Fibroblast of lung (primary cell): ENCODE measurements at regions not wholly inside any gene's neighbourhood (a gene's known extent, or its start where the extent isn't known, plus 50 kb on each side); places are given as distances from the start of the nearest gene placed in this dataset.
"Not testable (repeated sequence)": the region's sequence is repeated elsewhere in the genome, so short reads cannot be mapped to it uniquely, and the experiment has no call there.

Source experiments
- DNase-seq, 2 donors: peaks; one replicate each; pipeline versions ENCODE4 v3.0.0 to v3.0.0-alpha.2; 2010; ENCODE audit warnings: low read depth in 2 of 2
- H2AFZ ChIP-seq: 2 replicates; pipeline ENCODE4 v1.5.1; 2012; ENCODE audit warnings: low read length, control low read depth, inconsistent platforms
- H3K27ac ChIP-seq: 2 replicates; pipeline ENCODE4 v1.5.1; 2011; ENCODE audit warnings: low read length, control low read depth; ENCODE audit not compliant: insufficient read depth
- H3K27me3 ChIP-seq: 2 replicates; pipeline ENCODE4 v1.5.1; 2011; ENCODE audit warnings: mild to moderate bottlenecking, low read length; ENCODE audit not compliant: control insufficient read depth, insufficient read depth
- H3K36me3 ChIP-seq: 2 replicates; pipeline ENCODE4 v1.5.1; 2011; ENCODE audit warnings: low read length; ENCODE audit not compliant: control insufficient read depth, insufficient read depth
- H3K4me1 ChIP-seq: 2 replicates; pipeline ENCODE4 v1.5.1; 2011; ENCODE audit warnings: low read length; ENCODE audit not compliant: control insufficient read depth, insufficient read depth; ENCODE audit errors: extremely low read depth
- H3K4me2 ChIP-seq: 2 replicates; pipeline ENCODE4 v1.5.1; 2011; ENCODE audit warnings: low read length, control low read depth; ENCODE audit not compliant: insufficient read depth; ENCODE audit errors: extremely low read depth
- H3K4me3 ChIP-seq, 4 experiments: fragments of 200-600 bp in 1 of 4; sonication (generic) in 1 of 4; replicated peaks in 1 of 4; 2 replicates each; pipeline ENCODE4 v1.5.1; 2011 to 2016; ENCODE audit warnings: low read length in 4 of 4, low read depth in 3 of 4, mild to moderate bottlenecking in 3 of 4, control low read depth in 2 of 4, inconsistent platforms in 1 of 4, mixed read lengths in 1 of 4; ENCODE audit not compliant: insufficient read depth in 1 of 4; ENCODE audit errors: control extremely low read depth in 1 of 4
- H3K79me2 ChIP-seq: 2 replicates; pipeline ENCODE4 v1.5.1; 2012; ENCODE audit warnings: mild to moderate bottlenecking, low read length, inconsistent platforms; ENCODE audit not compliant: control insufficient read depth, insufficient read depth
- H3K9ac ChIP-seq: 2 replicates; pipeline ENCODE4 v1.5.1; 2011; ENCODE audit warnings: mild to moderate bottlenecking, low read length, control low read depth; ENCODE audit not compliant: insufficient read depth
- H3K9me3 ChIP-seq: 2 replicates; pipeline ENCODE4 v1.5.1; 2012; ENCODE audit warnings: low read depth, low read length; ENCODE audit not compliant: control insufficient read depth, insufficient read depth
- H4K20me1 ChIP-seq: 2 replicates; pipeline ENCODE4 v1.5.1; 2011; ENCODE audit warnings: low read length; ENCODE audit not compliant: control insufficient read depth, insufficient read depth; ENCODE audit errors: extremely low read depth
- CTCF ChIP-seq, 2 donors: IDR thresholded peaks in 1 of 2; conservative IDR thresholded peaks in 1 of 2; 1 replicate in 1 of 2; 2 replicates in 1 of 2; pipeline ENCODE4 v1.5.1; 2011 to 2012; ENCODE audit warnings: low read length in 2 of 2, control low read depth in 1 of 2, inconsistent platforms in 1 of 2, low read depth in 1 of 2, mild to moderate bottlenecking in 1 of 2
- EZH2 ChIP-seq: IDR thresholded peaks from 2 replicates; pipeline ENCODE4 v1.5.1; 2012; ENCODE audit warnings: low read length, control low read depth, mild to moderate bottlenecking; ENCODE audit errors: missing control alignments

- no peak overlapping the region for H2AFZ ChIP-seq
- no peak for DNase-seq
- no peaks in the 10 kb centered on the region for H3K4me1 ChIP-seq
- H3K36me3 ChIP-seq: no peaks in the 10 kb centered on the region
- TF ChIP-seq EZH2 (no peak), CTCF (conservative IDR thresholded peaks at IDR 0.05 in 1 of 2, IDR thresholded peaks at IDR 0.05 in 1 of 2; ENCODE audit: low read depth in 1 of 2, low read length in 2 of 2) (no peak)
- no peaks in the 10 kb centered on the region for H3K27me3 ChIP-seq
- H3K27ac ChIP-seq: no peak overlapping the region
- H3K9me3 ChIP-seq: no peaks in the 10 kb centered on the region
- H3K4me3 ChIP-seq: no peak overlapping the region
- no peaks in the 10 kb centered on the region for H3K79me2 ChIP-seq
- no peak overlapping the region for H3K9ac ChIP-seq
- no peak overlapping the region for H3K4me2 ChIP-seq
- no peaks in the 10 kb centered on the region for H4K20me1 ChIP-seq
These were observed 187.6 kb upstream of the CNTN6 start for GRCh38 chr3:905217-905616.

GRCh38 chr3:906739-907138, 186.1 kb upstream of the CNTN6 start:
- Histone ChIP-seq H3K79me2 (no peaks in the 10 kb centered on the region), H3K4me2 (no peak overlapping the region), H3K9me3 (no peaks in the 10 kb centered on the region), H3K4me3 (no peak overlapping the region), H3K27me3 (no peaks in the 10 kb centered on the region), H2AFZ (no peak overlapping the region), H3K9ac (no peak overlapping the region), H4K20me1 (no peaks in the 10 kb centered on the region), H3K27ac (no peak overlapping the region), H3K4me1 (no peaks in the 10 kb centered on the region), H3K36me3 (no peaks in the 10 kb centered on the region)
- TF ChIP-seq EZH2: no peak
- DNase-seq: no peak

GRCh38 chr3:908839-909238, 184.0 kb upstream of the CNTN6 start:
- Histone ChIP-seq H3K4me2 (no peak overlapping the region), H3K4me1 (no peaks in the 10 kb centered on the region), H3K36me3 (no peaks in the 10 kb centered on the region), H3K27me3 (no peaks in the 10 kb centered on the region), H3K9me3 (no peaks in the 10 kb centered on the region), H3K4me3 (no peak overlapping the region), H4K20me1 (no peaks in the 10 kb centered on the region), H3K27ac (no peak overlapping the region), H3K9ac (no peak overlapping the region), H3K79me2 (no peaks in the 10 kb centered on the region), H2AFZ (no peak overlapping the region)
- TF ChIP-seq CTCF (conservative IDR thresholded peaks at IDR 0.05 in 1 of 2, IDR thresholded peaks at IDR 0.05 in 1 of 2; ENCODE audit: low read depth in 1 of 2, low read length in 2 of 2) (peak in 1 of 2 donors; percentile 25), EZH2 (no peak)
- no peak for DNase-seq

- not testable (repeated sequence) for H3K9ac ChIP-seq, H3K79me2 ChIP-seq, H3K27me3 ChIP-seq, H3K27ac ChIP-seq, H4K20me1 ChIP-seq, H2AFZ ChIP-seq, DNase-seq, H3K4me2 ChIP-seq, H3K4me3 ChIP-seq, H3K36me3 ChIP-seq, H3K9me3 ChIP-seq, H3K4me1 ChIP-seq
These were observed 180.1 kb upstream of the CNTN6 start for GRCh38 chr3:912717-913116.
